ENCODE measurements at regions not wholly inside any gene's neighbourhood (a gene's known extent, or its start where the extent isn't known, plus 50 kb on each side); places are given as distances from the start of the nearest gene placed in this dataset.

- TF ChIP-seq, protein P1, sequence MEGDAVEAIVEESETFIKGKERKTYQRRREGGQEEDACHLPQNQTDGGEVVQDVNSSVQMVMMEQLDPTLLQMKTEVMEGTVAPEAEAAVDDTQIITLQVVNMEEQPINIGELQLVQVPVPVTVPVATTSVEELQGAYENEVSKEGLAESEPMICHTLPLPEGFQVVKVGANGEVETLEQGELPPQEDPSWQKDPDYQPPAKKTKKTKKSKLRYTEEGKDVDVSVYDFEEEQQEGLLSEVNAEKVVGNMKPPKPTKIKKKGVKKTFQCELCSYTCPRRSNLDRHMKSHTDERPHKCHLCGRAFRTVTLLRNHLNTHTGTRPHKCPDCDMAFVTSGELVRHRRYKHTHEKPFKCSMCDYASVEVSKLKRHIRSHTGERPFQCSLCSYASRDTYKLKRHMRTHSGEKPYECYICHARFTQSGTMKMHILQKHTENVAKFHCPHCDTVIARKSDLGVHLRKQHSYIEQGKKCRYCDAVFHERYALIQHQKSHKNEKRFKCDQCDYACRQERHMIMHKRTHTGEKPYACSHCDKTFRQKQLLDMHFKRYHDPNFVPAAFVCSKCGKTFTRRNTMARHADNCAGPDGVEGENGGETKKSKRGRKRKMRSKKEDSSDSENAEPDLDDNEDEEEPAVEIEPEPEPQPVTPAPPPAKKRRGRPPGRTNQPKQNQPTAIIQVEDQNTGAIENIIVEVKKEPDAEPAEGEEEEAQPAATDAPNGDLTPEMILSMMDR (conservative IDR thresholded peaks at IDR 0.05; ENCODE audit: low read depth, low read length) = no peak
- TF ChIP-seq CEBPB (IDR thresholded peaks at IDR 0.05; ENCODE audit: low read depth, low read length) (no peak), POLR2A (IDR thresholded peaks at IDR 0.05; ENCODE audit: low read depth, low read length) (no peak), RCOR1 (IDR thresholded peaks at IDR 0.05; ENCODE audit: insufficient replicate concordance, low read length) (no peak), NFE2L2 (IDR thresholded peaks at IDR 0.05; ENCODE audit: low read depth, low read length) (no peak), MAFK (IDR thresholded peaks at IDR 0.05; ENCODE audit: low read depth, low read length) (no peak), MXI1 (IDR thresholded peaks at IDR 0.05; ENCODE audit: borderline replicate concordance, low read depth, low read length) (no peak)
- TF ChIP-seq, protein P2, sequence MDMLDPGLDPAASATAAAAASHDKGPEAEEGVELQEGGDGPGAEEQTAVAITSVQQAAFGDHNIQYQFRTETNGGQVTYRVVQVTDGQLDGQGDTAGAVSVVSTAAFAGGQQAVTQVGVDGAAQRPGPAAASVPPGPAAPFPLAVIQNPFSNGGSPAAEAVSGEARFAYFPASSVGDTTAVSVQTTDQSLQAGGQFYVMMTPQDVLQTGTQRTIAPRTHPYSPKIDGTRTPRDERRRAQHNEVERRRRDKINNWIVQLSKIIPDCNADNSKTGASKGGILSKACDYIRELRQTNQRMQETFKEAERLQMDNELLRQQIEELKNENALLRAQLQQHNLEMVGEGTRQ (IDR thresholded peaks at IDR 0.05; ENCODE audit: low read depth, low read length) = no peak
These were observed 475.8 kb upstream of the FZD8 start for GRCh38 chr10:36117890-36118289.

Data from IMR-90 (cell line).